Endometrial microvascular endothelial cells (primary cell): ENCODE measurements at regions not wholly inside any gene's neighbourhood (a gene's known extent, or its start where the extent isn't known, plus 50 kb on each side); places are given as distances from the start of the nearest gene placed in this dataset.
"Not testable (repeated sequence)": the region's sequence is repeated elsewhere in the genome, so short reads cannot be mapped to it uniquely, and the experiment has no call there.

Source experiments
- in situ Hi-C: cut with HindIII; loops from 2 replicates; pipeline ENCODE4 v1.10.0; 2017; ENCODE audit warnings: low sequenced_read_pairs, low pct_unique_long_range_greater_than_20kb; ENCODE audit errors: inconsistent ontology term

- in situ Hi-C loops, result no loop called here
Observed at GRCh38 chr1:70790232-70790923, 257.2 kb downstream of the PTGER3 start.

- in situ Hi-C loops, result not testable (repeated sequence)
Observed at GRCh38 chr1:70795064-70795463, 252.6 kb downstream of the PTGER3 start.

GRCh38 chr1:70796298-70796697 lies 251.3 kb downstream of the PTGER3 start:
- in situ Hi-C loops, result not testable (repeated sequence)

- in situ Hi-C loops, result not testable (repeated sequence)
Observed at GRCh38 chr1:70802625-70803024, 245.0 kb downstream of the PTGER3 start.

- in situ Hi-C loops, result no loop called here
Observed at GRCh38 chr1:70805641-70806040, 242.0 kb downstream of the PTGER3 start.

- in situ Hi-C loops, result no loop called here
Observed at GRCh38 chr1:70807088-70807664, 240.4 kb downstream of the PTGER3 start.

- in situ Hi-C loops, result no loop called here
Observed at GRCh38 chr1:70809069-70809468, 238.5 kb downstream of the PTGER3 start.

- in situ Hi-C loops, result no loop called here
Observed at GRCh38 chr1:70811815-70812214, 235.8 kb downstream of the PTGER3 start.

- in situ Hi-C loops, result no loop called here
Observed at GRCh38 chr1:70812442-70813109, 235.0 kb downstream of the PTGER3 start.

- in situ Hi-C loops, result no loop called here
Observed at GRCh38 chr1:70818401-70818800, 229.2 kb downstream of the PTGER3 start.

- in situ Hi-C loops, result no loop called here
Observed at GRCh38 chr1:70819231-70819630, 228.4 kb downstream of the PTGER3 start.

GRCh38 chr1:70819785-70820184 lies 227.8 kb downstream of the PTGER3 start:
- in situ Hi-C loops, result no loop called here

GRCh38 chr1:70820396-70820795 lies 227.2 kb downstream of the PTGER3 start:
- in situ Hi-C loops, result no loop called here

GRCh38 chr1:70820995-70821394 lies 226.6 kb downstream of the PTGER3 start:
- in situ Hi-C loops, result no loop called here

GRCh38 chr1:70826428-70826827 lies 221.2 kb downstream of the PTGER3 start:
- in situ Hi-C loops, result no loop called here

GRCh38 chr1:70827030-70827429 lies 220.6 kb downstream of the PTGER3 start:
- in situ Hi-C loops, result no loop called here

- in situ Hi-C loops, result no loop called here
Observed at GRCh38 chr1:70828177-70828576, 219.4 kb downstream of the PTGER3 start.

- in situ Hi-C loops, result not testable (repeated sequence)
Observed at GRCh38 chr1:70834365-70834764, 213.3 kb downstream of the PTGER3 start.

- in situ Hi-C loops, result no loop called here
Observed at GRCh38 chr1:70836456-70836855, 211.2 kb downstream of the PTGER3 start.

GRCh38 chr1:70840260-70840953 lies 207.2 kb downstream of the PTGER3 start:
- in situ Hi-C loops, result no loop called here
